ENCODE measurements at regions not wholly inside any gene's neighbourhood (a gene's known extent, or its start where the extent isn't known, plus 50 kb on each side); places are given as distances from the start of the nearest gene placed in this dataset.

DNA sequence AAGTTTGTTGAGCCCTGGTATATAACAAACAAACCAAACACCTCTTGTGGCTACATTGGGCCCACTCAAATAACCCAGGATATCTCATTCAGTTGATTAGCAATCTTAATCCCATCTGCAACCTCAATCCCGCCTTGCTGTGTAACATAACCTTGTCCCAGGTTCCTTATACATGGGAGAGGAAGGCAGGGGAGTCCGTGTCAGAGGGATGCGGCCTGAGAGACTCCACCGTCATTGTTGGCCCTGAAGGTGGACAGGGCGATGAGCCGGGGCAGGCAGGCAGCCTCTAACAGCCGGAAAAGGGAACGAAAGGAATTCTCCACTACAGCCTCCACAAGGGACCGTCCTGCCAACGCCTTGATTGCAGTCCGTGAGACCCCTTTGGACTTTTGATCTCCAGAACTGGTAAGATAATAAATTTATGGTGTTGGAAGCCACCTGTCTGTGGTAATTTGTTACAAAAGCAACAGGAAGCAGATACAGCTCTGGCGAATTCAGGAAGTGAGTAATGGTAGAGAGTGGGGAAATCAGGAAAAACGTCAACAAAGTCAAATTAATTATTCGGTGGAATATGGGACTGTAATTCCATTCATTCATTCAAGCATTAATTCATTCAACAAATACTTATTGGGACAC is 124.5 kb upstream of the SALL4 start:
- TF ChIP-seq CTCF (IDR thresholded peaks at IDR 0.05; ENCODE audit: low read depth, low read length, missing input control) (no peak), REST (IDR thresholded peaks at IDR 0.05) (no peak), SP1 (IDR thresholded peaks at IDR 0.05) (no peak)
- TF ChIP-seq, protein P1, sequence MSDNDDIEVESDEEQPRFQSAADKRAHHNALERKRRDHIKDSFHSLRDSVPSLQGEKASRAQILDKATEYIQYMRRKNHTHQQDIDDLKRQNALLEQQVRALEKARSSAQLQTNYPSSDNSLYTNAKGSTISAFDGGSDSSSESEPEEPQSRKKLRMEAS (IDR thresholded peaks at IDR 0.05): no peak

Measured in liver (tissue), 3 donors.